RWPE1 (cell line): ENCODE measurements at regions not wholly inside any gene's neighbourhood (a gene's known extent, or its start where the extent isn't known, plus 50 kb on each side); places are given as distances from the start of the nearest gene placed in this dataset.
"Not testable (repeated sequence)": the region's sequence is repeated elsewhere in the genome, so short reads cannot be mapped to it uniquely, and the experiment has no call there.

ENCODE experiments used
- CTCF ChIA-PET: fragments of 350-600 bp; sonication (Branson Sonifier 250); formaldehyde crosslinking; extraction: SDS; loops from one replicate; lab custom pipeline; 2021; lab: Yijun Ruan, JAX
- POLR2A ChIA-PET: fragments of 400-600 bp; formaldehyde crosslinking; extraction: SDS; loops from one replicate; lab custom pipeline; 2020; ENCODE audit warnings: antibody characterized with exemption; ENCODE audit not compliant: low non-redundant PET; lab: Yijun Ruan, JAX
- DNase-seq: peaks from one replicate; pipeline ENCODE4 v3.0.0; 2012; ENCODE audit warnings: low spot score
- H3K27ac ChIP-seq: fragments of 450-650 bp; 2 replicates; pipeline ENCODE4 v1.5.1; 2017
- CTCF ChIP-seq: fragments of 450-650 bp; conservative IDR thresholded peaks from 2 replicates; pipeline ENCODE4 v1.5.1; 2017; ENCODE audit warnings: low read depth, mild to moderate bottlenecking

- no peak overlapping the region for H3K27ac ChIP-seq
- POLR2A ChIA-PET: no interaction called here
- CTCF ChIA-PET: interaction anchor here (0.9 kb wide), 1 partner anchor 12 kb away, joined by 4 read pairs; no protein-coding TSS in a partner anchor
- no peak for TF ChIP-seq CTCF
- no peak for DNase-seq
These were observed 99.1 kb downstream of the PPIAL4G start for GRCh38 chr1:148383966-148384365.

- CTCF ChIA-PET: no interaction called here
- TF ChIP-seq CTCF: no peak
- no peak for DNase-seq
- H3K27ac ChIP-seq: no peak overlapping the region
- POLR2A ChIA-PET: no interaction called here
These were observed 103.4 kb downstream of the PPIAL4G start for GRCh38 chr1:148379697-148380096.

GRCh38 chr1:148379170-148379500 is 104.0 kb downstream of the PPIAL4G start:
- ChIA-PET CTCF (no interaction called here), POLR2A (no interaction called here)
- TF ChIP-seq CTCF: no peak
- no peak for DNase-seq
- no peak overlapping the region for H3K27ac ChIP-seq

GRCh38 chr1:148377992-148378391 is 105.1 kb downstream of the PPIAL4G start:
- CTCF ChIA-PET, H3K27ac ChIP-seq, POLR2A ChIA-PET, DNase-seq: not testable (repeated sequence)

GRCh38 chr1:148377045-148377444 is 106.1 kb downstream of the PPIAL4G start:
- POLR2A ChIA-PET, CTCF ChIA-PET, DNase-seq, H3K27ac ChIP-seq: not testable (repeated sequence)

GRCh38 chr1:148374101-148374500 is 109.0 kb downstream of the PPIAL4G start:
- CTCF ChIA-PET: no interaction called here

GRCh38 chr1:148373192-148373925 is 109.7 kb downstream of the PPIAL4G start:
- ChIA-PET POLR2A (no interaction called here), CTCF (interaction anchor here (1.4 kb wide), 1 partner anchor 10 kb away, joined by 4 read pairs; no protein-coding TSS in a partner anchor)
- no peak for TF ChIP-seq CTCF
- DNase-seq: no peak
- H3K27ac ChIP-seq: no peak overlapping the region

More at GRCh38 chr1:148374101-148374500, 109.0 kb downstream of the PPIAL4G start:
- POLR2A ChIA-PET: no interaction called here
- no peak for DNase-seq
- no peak overlapping the region for H3K27ac ChIP-seq
- no peak for TF ChIP-seq CTCF

GRCh38 chr1:148372731-148373130 is 110.4 kb downstream of the PPIAL4G start:
- ChIA-PET CTCF (interaction anchor here (1.4 kb wide), 1 partner anchor 11 kb away, joined by 4 read pairs; no protein-coding TSS in a partner anchor), POLR2A (no interaction called here)
- no peak for DNase-seq
- H3K27ac ChIP-seq: no peak overlapping the region
- no peak for TF ChIP-seq CTCF

GRCh38 chr1:148372051-148372726 is 110.9 kb downstream of the PPIAL4G start:
- H3K27ac ChIP-seq, DNase-seq, POLR2A ChIA-PET: not testable (repeated sequence)
- CTCF ChIA-PET: interaction anchor here (0.7 to 1.4 kb wide), 3 partner anchors 9 to 17 kb away, joined by 3 to 6 read pairs (median 4); no protein-coding TSS in a partner anchor
